ENCODE measurements at regions not wholly inside any gene's neighbourhood (a gene's known extent, or its start where the extent isn't known, plus 50 kb on each side); places are given as distances from the start of the nearest gene placed in this dataset.

GRCh38 chr17:17406225-17406624 is 70.6 kb upstream of the MED9 start (continued):
- TF ChIP-seq NFAT5 (CRISPR knock-in tag; IDR thresholded peaks at IDR 0.05): no peak
- no peak for TF ChIP-seq ZNF512 (CRISPR knock-in tag; IDR thresholded peaks at IDR 0.05)
- no peak for TF ChIP-seq ZNF589 (CRISPR knock-in tag; conservative IDR thresholded peaks at IDR 0.05)
- TF ChIP-seq SNRNP70 (IDR thresholded peaks at IDR 0.05; ENCODE audit: low read depth, low read length): no peak
- no peak for TF ChIP-seq ZNF552 (CRISPR knock-in tag; IDR thresholded peaks at IDR 0.05; ENCODE audit: borderline replicate concordance)
- no peak for TF ChIP-seq USF2 (IDR thresholded peaks at IDR 0.05; ENCODE audit: low read depth, low read length)
- no peak for TF ChIP-seq USF2 (CRISPR knock-in tag; IDR thresholded peaks at IDR 0.05; ENCODE audit: borderline replicate concordance)
- 0 out of 2 replicates have a peak, but pooled peaks have one; percentile 33 for TF ChIP-seq PPARG (CRISPR knock-in tag; conservative IDR thresholded peaks at IDR 0.05)
- TF ChIP-seq ZNF777 (CRISPR knock-in tag; IDR thresholded peaks at IDR 0.05): no peak
- no peak for TF ChIP-seq ZNF691 (CRISPR knock-in tag; IDR thresholded peaks at IDR 0.05; ENCODE audit: borderline replicate concordance, low read depth)
- no peak for TF ChIP-seq SP2 (CRISPR knock-in tag; IDR thresholded peaks at IDR 0.05)
- TF ChIP-seq ZNF260 (CRISPR knock-in tag; IDR thresholded peaks at IDR 0.05; ENCODE audit: borderline replicate concordance, low read depth): no peak
- TF ChIP-seq AKNA (CRISPR knock-in tag; IDR thresholded peaks at IDR 0.05; ENCODE audit: borderline replicate concordance): no peak
- TF ChIP-seq ZNF598 (CRISPR knock-in tag; IDR thresholded peaks at IDR 0.05; ENCODE audit: borderline replicate concordance): no peak
- no peak for TF ChIP-seq TEAD2 (CRISPR knock-in tag; IDR thresholded peaks at IDR 0.05)
